ENCODE measurements at regions not wholly inside any gene's neighbourhood (a gene's known extent, or its start where the extent isn't known, plus 50 kb on each side); places are given as distances from the start of the nearest gene placed in this dataset.

DNA sequence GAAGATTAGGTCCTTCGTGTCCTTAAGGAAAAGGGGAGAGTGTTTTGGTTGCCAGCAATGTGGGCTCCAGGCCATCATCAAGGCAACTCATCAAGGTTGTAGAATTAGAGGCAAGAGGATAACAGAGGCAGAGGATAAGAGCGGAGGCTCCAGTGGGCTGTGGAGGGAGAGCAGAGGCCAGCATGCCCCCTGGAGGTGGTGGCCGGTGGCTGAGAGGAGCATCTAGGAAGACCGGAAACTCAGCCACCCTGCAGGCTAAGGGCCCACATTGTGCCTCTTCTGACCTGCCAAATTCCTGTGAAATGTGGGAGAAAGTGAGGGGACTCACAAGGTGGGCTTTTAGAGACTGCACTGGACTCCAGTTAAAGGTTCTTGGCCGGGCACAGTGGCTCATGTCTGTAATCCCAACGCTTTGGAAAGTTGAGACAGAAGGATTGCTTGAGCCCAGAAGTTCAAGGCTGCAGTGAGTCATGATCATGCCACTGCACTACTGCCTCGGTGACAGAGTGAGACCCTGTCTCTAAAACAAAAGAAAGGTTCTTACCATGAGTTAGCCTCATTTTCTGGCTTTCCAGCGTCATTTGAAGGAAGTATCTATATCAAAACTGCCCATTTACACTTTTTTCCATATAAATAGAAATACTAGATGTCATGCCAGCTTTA, 62.7 kb upstream of the ADORA2B start:
- TF ChIP-seq, protein P1, sequence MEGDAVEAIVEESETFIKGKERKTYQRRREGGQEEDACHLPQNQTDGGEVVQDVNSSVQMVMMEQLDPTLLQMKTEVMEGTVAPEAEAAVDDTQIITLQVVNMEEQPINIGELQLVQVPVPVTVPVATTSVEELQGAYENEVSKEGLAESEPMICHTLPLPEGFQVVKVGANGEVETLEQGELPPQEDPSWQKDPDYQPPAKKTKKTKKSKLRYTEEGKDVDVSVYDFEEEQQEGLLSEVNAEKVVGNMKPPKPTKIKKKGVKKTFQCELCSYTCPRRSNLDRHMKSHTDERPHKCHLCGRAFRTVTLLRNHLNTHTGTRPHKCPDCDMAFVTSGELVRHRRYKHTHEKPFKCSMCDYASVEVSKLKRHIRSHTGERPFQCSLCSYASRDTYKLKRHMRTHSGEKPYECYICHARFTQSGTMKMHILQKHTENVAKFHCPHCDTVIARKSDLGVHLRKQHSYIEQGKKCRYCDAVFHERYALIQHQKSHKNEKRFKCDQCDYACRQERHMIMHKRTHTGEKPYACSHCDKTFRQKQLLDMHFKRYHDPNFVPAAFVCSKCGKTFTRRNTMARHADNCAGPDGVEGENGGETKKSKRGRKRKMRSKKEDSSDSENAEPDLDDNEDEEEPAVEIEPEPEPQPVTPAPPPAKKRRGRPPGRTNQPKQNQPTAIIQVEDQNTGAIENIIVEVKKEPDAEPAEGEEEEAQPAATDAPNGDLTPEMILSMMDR (conservative IDR thresholded peaks at IDR 0.05 in 1 of 2, IDR thresholded peaks at IDR 0.05 in 1 of 2; ENCODE audit: low read depth in 1 of 2, low read length in 2 of 2), result no peak
- no peak for TF ChIP-seq EZH2 (IDR thresholded peaks at IDR 0.05; ENCODE audit: low read length, missing control alignments)

All from fibroblast of lung (primary cell).